Skeletal muscle tissue (tissue), 3 donors: ENCODE measurements at regions not wholly inside any gene's neighbourhood (a gene's known extent, or its start where the extent isn't known, plus 50 kb on each side); places are given as distances from the start of the nearest gene placed in this dataset.

ENCODE experiments used
- H3K27ac ChIP-seq: one replicate; pipeline ENCODE4 v1.7.0; 2013; ENCODE audit warnings: mild to moderate bottlenecking, low read depth, low read length, inconsistent platforms
- H3K27me3 ChIP-seq, 3 donors: one replicate each; pipeline ENCODE4 v1.7.0; 2013; ENCODE audit warnings: low read length in 3 of 3; ENCODE audit not compliant: control insufficient read depth in 3 of 3, insufficient read depth in 3 of 3
- H3K36me3 ChIP-seq, 3 donors: one replicate each; pipeline ENCODE4 v1.7.0; 2013; ENCODE audit warnings: low read length in 3 of 3; ENCODE audit not compliant: control insufficient read depth in 3 of 3, insufficient read depth in 3 of 3
- H3K4me1 ChIP-seq, 3 donors: one replicate each; pipeline ENCODE4 v1.7.0; 2013; ENCODE audit warnings: low read length in 3 of 3, mild to moderate bottlenecking in 3 of 3; ENCODE audit not compliant: control insufficient read depth in 3 of 3, insufficient read depth in 3 of 3
- H3K4me3 ChIP-seq, 3 donors: one replicate each; pipeline ENCODE4 v1.7.0; 2013; ENCODE audit warnings: low read length in 3 of 3
- H3K9ac ChIP-seq, 3 donors: one replicate each; pipeline ENCODE4 v1.7.0; 2013; ENCODE audit warnings: low read length in 3 of 3, mild to moderate bottlenecking in 3 of 3, moderate library complexity in 2 of 3, low read depth in 1 of 3
- H3K9me3 ChIP-seq, 3 donors: one replicate each; pipeline ENCODE4 v1.7.0; 2013; ENCODE audit warnings: low read length in 3 of 3; ENCODE audit not compliant: control insufficient read depth in 3 of 3
- donor health status: Osteomylitis.

DNA sequence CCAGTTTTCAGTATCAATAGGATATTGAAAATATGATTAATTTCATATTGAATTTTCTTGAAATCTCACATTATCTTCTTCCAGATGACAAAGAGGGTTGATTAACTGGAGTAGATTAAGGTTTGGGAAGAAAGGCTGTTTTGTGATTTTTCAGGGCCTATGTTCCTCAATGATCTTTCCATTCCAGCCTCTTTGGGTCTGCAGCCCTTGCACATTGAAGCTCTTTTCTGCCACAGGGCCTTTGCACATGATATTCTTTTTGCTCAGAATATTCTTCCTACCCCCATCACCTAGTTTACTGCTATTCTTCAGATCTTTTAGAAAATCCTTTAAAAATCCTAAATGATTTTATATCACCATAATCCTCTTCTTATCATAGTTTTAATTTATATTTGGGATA, 449.6 kb downstream of the PLCL1 start:
- Histone ChIP-seq H3K27me3 (no peaks in the 10 kb centered on the region), H3K36me3 (no peaks in the 10 kb centered on the region), H3K9me3 (no peaks in the 10 kb centered on the region), H3K27ac (no peak overlapping the region), H3K4me1 (no peaks in the 10 kb centered on the region), H3K4me3 (no peak overlapping the region), H3K9ac (no peak overlapping the region)

DNA sequence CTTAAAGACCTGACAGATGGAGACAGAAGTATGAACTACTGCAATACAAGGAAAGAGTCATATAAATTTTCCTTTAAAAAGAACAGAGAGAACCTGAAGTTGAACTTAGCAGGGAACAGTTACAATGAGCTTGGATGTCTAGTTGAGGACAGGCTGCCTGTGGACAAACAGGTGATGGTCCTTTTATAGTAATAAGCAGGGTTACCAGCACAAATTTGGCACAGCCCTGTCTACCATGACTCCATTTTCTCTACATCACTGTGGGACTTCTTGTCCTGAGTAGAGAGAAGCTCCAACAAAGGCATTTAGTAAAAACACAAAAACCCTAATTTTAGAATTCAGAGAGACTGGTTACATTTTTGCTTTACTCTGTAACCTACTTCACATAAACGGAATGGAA, 448.1 kb downstream of the PLCL1 start:
- Histone ChIP-seq H3K9me3 (no peaks in the 10 kb centered on the region), H3K9ac (no peak overlapping the region), H3K27me3 (no peaks in the 10 kb centered on the region), H3K4me1 (no peaks in the 10 kb centered on the region), H3K36me3 (no peaks in the 10 kb centered on the region), H3K4me3 (no peak overlapping the region), H3K27ac (no peak overlapping the region)

DNA sequence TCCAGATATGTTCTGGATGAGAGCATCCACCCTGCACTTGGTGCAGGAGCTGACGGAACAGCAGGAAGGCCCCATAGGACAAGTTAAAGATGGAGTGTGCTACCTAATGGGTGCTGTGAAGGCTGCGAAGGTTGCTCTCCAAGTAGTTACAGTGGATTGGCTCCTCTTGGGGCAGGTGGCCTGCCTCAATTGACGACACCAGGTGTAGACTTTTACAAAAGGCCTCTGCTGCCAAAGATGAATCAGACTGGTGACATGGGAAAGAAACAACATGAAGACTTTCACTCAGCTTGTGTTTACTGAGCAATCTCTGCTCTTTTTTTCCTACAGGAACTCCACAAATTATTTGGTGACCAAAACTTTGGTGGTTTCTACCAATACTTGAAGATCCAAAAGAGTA, 437.7 kb downstream of the PLCL1 start:
- Histone ChIP-seq H3K27me3 (no peaks in the 10 kb centered on the region), H3K4me3 (no peak overlapping the region), H3K27ac (no peak overlapping the region), H3K36me3 (no peaks in the 10 kb centered on the region), H3K4me1 (no peaks in the 10 kb centered on the region), H3K9me3 (no peaks in the 10 kb centered on the region), H3K9ac (no peak overlapping the region)

DNA sequence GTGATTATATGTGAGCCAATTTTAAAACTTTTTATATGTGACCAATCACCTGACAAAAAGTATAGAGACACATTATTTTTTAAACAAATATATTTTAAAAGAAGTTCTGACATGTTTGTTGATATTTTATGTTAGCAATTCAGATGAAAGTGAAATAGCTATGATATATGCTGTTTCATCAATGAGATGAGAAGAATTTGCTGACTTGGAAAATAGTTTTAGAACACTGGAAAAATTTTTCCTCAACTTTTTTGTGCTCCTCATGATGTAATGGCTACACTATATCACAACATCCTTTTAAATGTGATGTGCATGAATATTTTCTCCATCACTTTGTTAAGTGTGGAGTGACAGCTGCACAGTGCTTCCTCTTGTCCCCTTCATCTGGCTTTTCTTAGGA, 434.0 kb downstream of the PLCL1 start:
- Histone ChIP-seq H3K27me3 (no peaks in the 10 kb centered on the region), H3K27ac (no peak overlapping the region), H3K9ac (no peak overlapping the region), H3K4me1 (no peaks in the 10 kb centered on the region), H3K4me3 (no peak overlapping the region), H3K9me3 (no peaks in the 10 kb centered on the region), H3K36me3 (no peaks in the 10 kb centered on the region)

DNA sequence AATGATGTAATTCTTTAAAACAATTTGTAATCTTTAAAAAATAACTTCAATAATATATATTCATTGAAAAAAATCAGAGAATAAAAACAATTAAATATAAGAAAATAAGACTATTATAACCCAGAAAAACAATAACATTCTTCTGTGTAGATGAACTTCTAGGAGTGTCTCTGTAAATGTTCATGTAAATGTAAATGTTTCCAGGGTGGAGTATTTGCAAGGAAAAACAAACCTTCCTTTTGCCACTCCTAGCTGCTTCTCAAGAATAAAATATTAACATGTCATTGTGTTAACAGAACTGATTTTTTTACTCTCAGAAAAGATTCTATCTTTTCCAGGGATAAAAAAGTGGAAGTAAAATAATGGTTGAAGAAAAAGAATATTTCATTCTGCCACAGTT, 431.9 kb downstream of the PLCL1 start:
- no peaks in the 10 kb centered on the region for H3K4me1 ChIP-seq
- no peaks in the 10 kb centered on the region for H3K9me3 ChIP-seq
- no peak overlapping the region for H3K27ac ChIP-seq
- no peaks in the 10 kb centered on the region for H3K27me3 ChIP-seq
- H3K4me3 ChIP-seq = no peak overlapping the region
- no peaks in the 10 kb centered on the region for H3K36me3 ChIP-seq
- H3K9ac ChIP-seq = no peak overlapping the region

DNA sequence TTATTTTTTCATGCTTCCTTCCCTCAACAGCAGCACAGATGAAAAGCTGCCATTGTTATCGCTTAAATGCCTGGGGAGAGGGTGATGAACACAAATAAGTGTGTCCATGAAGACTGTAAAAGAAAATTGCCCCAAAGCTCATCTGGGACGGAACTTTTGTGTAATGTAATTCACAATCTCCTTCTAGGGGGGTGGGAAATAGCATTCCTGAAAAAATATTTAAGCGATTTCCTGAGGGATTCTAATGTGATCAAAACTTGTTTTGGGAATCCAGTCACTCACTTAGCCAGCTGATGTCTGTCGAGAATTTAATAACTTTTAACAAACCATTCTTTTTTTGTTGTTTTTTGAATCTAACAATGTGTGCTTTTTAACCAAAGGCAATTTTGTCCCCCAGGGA, 427.9 kb downstream of the PLCL1 start:
- H3K4me1 ChIP-seq = no peaks in the 10 kb centered on the region
- H3K27ac ChIP-seq = no peak overlapping the region
- H3K9ac ChIP-seq = no peak overlapping the region
- no peaks in the 10 kb centered on the region for H3K9me3 ChIP-seq
- no peak overlapping the region for H3K4me3 ChIP-seq
- no peaks in the 10 kb centered on the region for H3K27me3 ChIP-seq
- no peaks in the 10 kb centered on the region for H3K36me3 ChIP-seq

DNA sequence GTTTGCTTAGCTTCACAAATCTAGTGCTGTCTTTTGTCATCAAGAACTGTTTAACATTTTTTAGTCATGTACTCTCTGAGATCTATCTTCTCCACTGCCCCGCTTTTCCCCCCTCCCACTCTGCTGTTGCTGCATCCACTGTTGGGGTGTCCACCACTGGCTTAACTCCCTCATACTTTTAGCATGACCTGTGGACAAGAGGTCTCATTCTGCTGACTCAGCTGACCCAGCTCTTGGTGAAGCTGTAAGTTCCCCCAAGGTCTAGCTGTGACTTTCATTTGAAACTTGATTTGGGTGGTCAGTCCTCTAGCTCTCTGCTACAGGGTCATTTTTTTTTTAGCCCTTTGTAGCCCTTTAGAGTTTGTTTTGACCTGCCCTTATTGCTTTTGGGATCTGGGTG, 427.2 kb downstream of the PLCL1 start:
- H3K36me3 ChIP-seq = no peaks in the 10 kb centered on the region
- no peak overlapping the region for H3K27ac ChIP-seq
- no peaks in the 10 kb centered on the region for H3K4me1 ChIP-seq
- no peak overlapping the region for H3K4me3 ChIP-seq
- no peaks in the 10 kb centered on the region for H3K27me3 ChIP-seq
- no peaks in the 10 kb centered on the region for H3K9me3 ChIP-seq
- no peak overlapping the region for H3K9ac ChIP-seq

DNA sequence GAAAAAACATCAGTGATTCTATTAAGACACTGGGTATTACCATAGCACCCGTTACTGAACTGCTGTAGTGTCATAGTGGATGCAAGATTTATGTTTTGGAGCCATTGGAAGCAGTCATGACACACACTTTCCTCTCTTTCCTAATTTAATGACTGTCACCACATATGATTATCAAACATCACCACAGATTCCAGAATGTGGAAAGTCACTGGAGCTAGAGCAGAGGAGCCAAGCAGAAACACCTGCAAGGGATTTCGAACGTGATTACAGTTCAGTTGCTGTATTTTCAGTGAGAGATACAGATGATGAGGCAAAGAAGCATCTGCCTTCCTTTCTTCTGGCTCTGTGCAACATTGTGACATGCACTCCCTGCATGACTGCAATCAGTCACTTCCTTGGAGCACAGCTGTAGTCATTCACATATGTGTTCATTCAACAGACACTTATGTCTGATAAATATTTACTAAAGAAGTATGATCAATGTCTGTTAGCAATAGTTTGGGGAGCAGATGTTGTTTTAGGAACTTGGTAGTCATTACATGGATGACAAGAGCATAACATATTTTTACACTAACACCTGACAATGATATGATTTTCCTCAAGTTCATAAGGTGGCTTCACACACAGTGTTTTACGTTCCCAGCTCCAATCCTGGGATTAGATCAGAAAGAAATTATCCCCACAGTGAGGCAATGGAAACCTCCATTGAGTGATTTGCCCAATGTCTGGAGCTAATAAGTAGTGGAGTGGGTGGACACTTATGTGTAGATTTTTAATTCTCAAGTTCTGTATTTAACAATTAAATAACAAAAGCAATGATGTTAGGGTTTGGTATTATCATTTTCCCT, 416.6 kb downstream of the PLCL1 start:
- no peak overlapping the region for H3K4me3 ChIP-seq
- H3K9ac ChIP-seq = no peak overlapping the region
- H3K9me3 ChIP-seq = no peaks in the 10 kb centered on the region
- no peak overlapping the region for H3K27ac ChIP-seq
- H3K4me1 ChIP-seq = no peaks in the 10 kb centered on the region
- H3K36me3 ChIP-seq = no peaks in the 10 kb centered on the region
- no peaks in the 10 kb centered on the region for H3K27me3 ChIP-seq

DNA sequence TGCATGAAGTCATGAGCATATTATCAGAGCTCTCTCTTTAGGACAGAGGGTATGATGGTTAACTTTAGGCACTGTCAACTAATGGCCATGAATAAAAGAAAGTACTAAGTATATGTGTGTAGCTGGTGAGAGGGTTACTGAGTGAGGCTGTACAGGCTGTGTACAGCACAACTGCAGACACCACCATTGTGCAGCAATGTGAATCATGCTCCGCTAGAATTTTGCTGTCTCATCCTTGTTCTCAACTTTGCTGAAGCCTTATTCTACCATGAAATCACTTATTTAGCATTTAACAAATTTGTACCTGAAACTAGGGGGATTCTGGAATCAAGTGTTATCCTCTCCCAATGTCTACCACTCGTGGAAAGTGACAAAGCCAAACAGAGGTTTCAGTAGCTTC, 414.9 kb downstream of the PLCL1 start:
- Histone ChIP-seq H3K9me3 (no peaks in the 10 kb centered on the region), H3K36me3 (no peaks in the 10 kb centered on the region), H3K27ac (no peak overlapping the region), H3K4me3 (no peak overlapping the region), H3K9ac (no peak overlapping the region), H3K27me3 (no peaks in the 10 kb centered on the region), H3K4me1 (no peaks in the 10 kb centered on the region)

DNA sequence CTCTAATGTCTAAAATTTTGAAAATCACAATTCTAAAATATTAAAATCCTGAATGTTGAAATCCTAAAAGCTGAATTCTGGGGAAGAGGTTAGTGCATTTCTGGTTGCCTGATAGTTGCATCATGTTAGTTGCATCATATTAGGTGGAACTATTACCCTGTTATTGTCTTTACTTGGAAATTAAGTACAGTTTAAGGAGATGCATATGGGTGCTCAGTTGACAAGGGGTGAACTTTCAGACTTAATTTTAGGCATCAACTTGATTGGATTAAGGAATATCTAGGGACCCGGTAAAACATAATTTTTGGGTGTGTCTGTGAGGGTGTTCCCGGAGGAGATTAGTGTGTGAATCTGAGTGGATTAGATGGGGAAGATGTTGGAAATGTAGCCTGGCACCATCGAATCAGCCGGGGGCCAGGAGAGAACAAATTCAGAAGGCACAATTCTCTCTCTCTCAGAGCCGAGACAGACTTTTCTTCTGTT, 409.8 kb downstream of the PLCL1 start:
- H3K36me3 ChIP-seq = no peaks in the 10 kb centered on the region
- no peak overlapping the region for H3K4me3 ChIP-seq
- H3K9ac ChIP-seq = no peak overlapping the region
- no peak overlapping the region for H3K27ac ChIP-seq
- no peaks in the 10 kb centered on the region for H3K4me1 ChIP-seq
- no peaks in the 10 kb centered on the region for H3K9me3 ChIP-seq
- H3K27me3 ChIP-seq = no peaks in the 10 kb centered on the region
